Spleen (tissue), 7 donors: ENCODE measurements at regions not wholly inside any gene's neighbourhood (a gene's known extent, or its start where the extent isn't known, plus 50 kb on each side); places are given as distances from the start of the nearest gene placed in this dataset.

Experiments used
- CTCF ChIP-seq, 11 experiments: fragments of 200-600 bp in 7 of 11; fragments of 450-650 bp in 4 of 11; sonication (generic) in 4 of 11; IDR thresholded peaks in 8 of 11; conservative IDR thresholded peaks in 3 of 11; 1 replicate in 7 of 11; 2 replicates in 4 of 11; pipeline versions ENCODE4 v1.4.0 to v1.8.0; 2016 to 2021; ENCODE audit warnings: antibody characterized with exemption in 11 of 11, inconsistent platforms in 4 of 11, mild to moderate bottlenecking in 1 of 11
- POLR2A ChIP-seq, 3 donors: fragments of 450-650 bp; IDR thresholded peaks; one replicate each; pipeline ENCODE4 v1.5.1; 2017; ENCODE audit warnings: antibody characterized with exemption in 3 of 3, mild to moderate bottlenecking in 1 of 3
- donor health status: DM: no; HTN: no; CAD: no; lungs with moderate emphysema.
- donor health status: DM: no; HTN: no; CAD: no.
- donor health status: DM: no; HTN: no; CAD: no.

- TF ChIP-seq POLR2A (IDR thresholded peaks at IDR 0.05) (no peak), CTCF (IDR thresholded peaks at IDR 0.05 in 8 of 11, conservative IDR thresholded peaks at IDR 0.05 in 3 of 11) (no peak)
Measured at GRCh38 chr4:144347121-144347520, 206.6 kb upstream of the GYPA start.
